GM18867 (cell line): ENCODE measurements at regions not wholly inside any gene's neighbourhood (a gene's known extent, or its start where the extent isn't known, plus 50 kb on each side); places are given as distances from the start of the nearest gene placed in this dataset.

Experiments
- ATAC-seq: cut with Tn5 transposase; IDR thresholded peaks from one replicate; pipeline ENCODE4 v1.9.1; 2021; ENCODE audit warnings: mild to moderate bottlenecking, moderate library complexity; ENCODE audit not compliant: unreplicated experiment

GRCh38 chr11:91966368-91966767 is 258.2 kb upstream of the FAT3 start:
- ATAC-seq: no peak

GRCh38 chr11:91960770-91961169 is 263.8 kb upstream of the FAT3 start:
- ATAC-seq: no peak

GRCh38 chr11:91959411-91959810 is 265.2 kb upstream of the FAT3 start:
- no peak for ATAC-seq

- no peak for ATAC-seq
Measured at GRCh38 chr11:91956711-91957110, 267.9 kb upstream of the FAT3 start.

- ATAC-seq: no peak
Measured at GRCh38 chr11:91955206-91955605, 269.4 kb upstream of the FAT3 start.

- ATAC-seq: no peak
Measured at GRCh38 chr11:91952056-91952455, 272.6 kb upstream of the FAT3 start.

GRCh38 chr11:91947215-91947820 is 277.3 kb upstream of the FAT3 start:
- no peak for ATAC-seq

GRCh38 chr11:91946397-91946951 is 278.1 kb upstream of the FAT3 start:
- ATAC-seq: no peak

- ATAC-seq: no peak
Measured at GRCh38 chr11:91935120-91935519, 289.5 kb upstream of the FAT3 start.

- ATAC-seq: no peak
Measured at GRCh38 chr11:91932151-91932821, 292.3 kb upstream of the FAT3 start.

GRCh38 chr11:91927448-91927847 is 297.2 kb upstream of the FAT3 start:
- no peak for ATAC-seq

GRCh38 chr11:91926965-91927364 is 297.7 kb upstream of the FAT3 start:
- no peak for ATAC-seq

- no peak for ATAC-seq
Measured at GRCh38 chr11:91922846-91923245, 301.8 kb upstream of the FAT3 start.

GRCh38 chr11:91921974-91922373 is 302.6 kb upstream of the FAT3 start:
- ATAC-seq: no peak

GRCh38 chr11:91913407-91913806 is 311.2 kb upstream of the FAT3 start:
- no peak for ATAC-seq

GRCh38 chr11:91912322-91912721 is 312.3 kb upstream of the FAT3 start:
- no peak for ATAC-seq

- ATAC-seq: no peak
Measured at GRCh38 chr11:91906871-91907624, 317.6 kb upstream of the FAT3 start.

GRCh38 chr11:91904792-91905785 is 319.5 kb upstream of the FAT3 start:
- ATAC-seq: no peak

GRCh38 chr11:91902312-91902711 is 322.3 kb upstream of the FAT3 start:
- ATAC-seq: no peak

GRCh38 chr11:91880660-91881059 is 344.0 kb upstream of the FAT3 start:
- ATAC-seq: no peak

- ATAC-seq: no peak
Measured at GRCh38 chr11:91876746-91877145, 347.9 kb upstream of the FAT3 start.
